ENCODE measurements at regions not wholly inside any gene's neighbourhood (a gene's known extent, or its start where the extent isn't known, plus 50 kb on each side); places are given as distances from the start of the nearest gene placed in this dataset.

GRCh38 chr14:71595441-71595840 is 336.8 kb upstream of the RGS6 start:
- TF ChIP-seq, protein P1, sequence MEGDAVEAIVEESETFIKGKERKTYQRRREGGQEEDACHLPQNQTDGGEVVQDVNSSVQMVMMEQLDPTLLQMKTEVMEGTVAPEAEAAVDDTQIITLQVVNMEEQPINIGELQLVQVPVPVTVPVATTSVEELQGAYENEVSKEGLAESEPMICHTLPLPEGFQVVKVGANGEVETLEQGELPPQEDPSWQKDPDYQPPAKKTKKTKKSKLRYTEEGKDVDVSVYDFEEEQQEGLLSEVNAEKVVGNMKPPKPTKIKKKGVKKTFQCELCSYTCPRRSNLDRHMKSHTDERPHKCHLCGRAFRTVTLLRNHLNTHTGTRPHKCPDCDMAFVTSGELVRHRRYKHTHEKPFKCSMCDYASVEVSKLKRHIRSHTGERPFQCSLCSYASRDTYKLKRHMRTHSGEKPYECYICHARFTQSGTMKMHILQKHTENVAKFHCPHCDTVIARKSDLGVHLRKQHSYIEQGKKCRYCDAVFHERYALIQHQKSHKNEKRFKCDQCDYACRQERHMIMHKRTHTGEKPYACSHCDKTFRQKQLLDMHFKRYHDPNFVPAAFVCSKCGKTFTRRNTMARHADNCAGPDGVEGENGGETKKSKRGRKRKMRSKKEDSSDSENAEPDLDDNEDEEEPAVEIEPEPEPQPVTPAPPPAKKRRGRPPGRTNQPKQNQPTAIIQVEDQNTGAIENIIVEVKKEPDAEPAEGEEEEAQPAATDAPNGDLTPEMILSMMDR (IDR thresholded peaks at IDR 0.05; ENCODE audit: insufficient read depth, low read length, poor library complexity, severe bottlenecking): no peak
- no peak for TF ChIP-seq EZH2phosphoT487 (conservative IDR thresholded peaks at IDR 0.05; ENCODE audit: low read length)

Data from SU-DHL-6 (cell line).